Stimulated activated CD4-positive, alpha-beta T cell treated with anti-CD3 and anti-CD28 coated beads, Interleukin-4, amount 100 ng/mL, for 24 hours (primary cell): ENCODE measurements at regions not wholly inside any gene's neighbourhood (a gene's known extent, or its start where the extent isn't known, plus 50 kb on each side); places are given as distances from the start of the nearest gene placed in this dataset.

Experiments
- DNase-seq: peaks from one replicate; pipeline ENCODE4 v3.0.0-alpha.2; 2020

GRCh38 chr1:198865319-198865718 lies 226.5 kb downstream of the PTPRC start:
- no peak for DNase-seq

- DNase-seq: no peak
Measured at GRCh38 chr1:198867182-198867581, 228.3 kb downstream of the PTPRC start.

GRCh38 chr1:198873696-198874230 lies 234.9 kb downstream of the PTPRC start:
- DNase-seq: no peak

GRCh38 chr1:198876371-198876871 lies 237.6 kb downstream of the PTPRC start:
- no peak for DNase-seq

GRCh38 chr1:198878566-198878965 lies 239.7 kb downstream of the PTPRC start:
- no peak for DNase-seq

- DNase-seq: no peak
Measured at GRCh38 chr1:198879711-198880306, 241.0 kb downstream of the PTPRC start.

GRCh38 chr1:198880397-198880796 lies 241.6 kb downstream of the PTPRC start:
- DNase-seq: no peak

- DNase-seq: no peak
Measured at GRCh38 chr1:198880818-198881597, 242.2 kb downstream of the PTPRC start.

GRCh38 chr1:198883184-198883583 lies 244.3 kb downstream of the PTPRC start:
- DNase-seq: no peak

GRCh38 chr1:198887866-198888265 lies 249.0 kb downstream of the PTPRC start:
- DNase-seq: no peak

- no peak for DNase-seq
Measured at GRCh38 chr1:198888379-198888943, 249.6 kb downstream of the PTPRC start.

- DNase-seq: no peak
Measured at GRCh38 chr1:198889101-198889500, 250.3 kb downstream of the PTPRC start.

- no peak for DNase-seq
Measured at GRCh38 chr1:198889749-198890148, 250.9 kb downstream of the PTPRC start.

GRCh38 chr1:198890214-198890930 lies 251.5 kb downstream of the PTPRC start:
- DNase-seq: no peak

GRCh38 chr1:198892065-198892464 lies 253.2 kb downstream of the PTPRC start:
- DNase-seq: no peak

GRCh38 chr1:198893141-198893540 lies 254.3 kb downstream of the PTPRC start:
- no peak for DNase-seq

GRCh38 chr1:198893763-198894444 lies 255.1 kb downstream of the PTPRC start:
- no peak for DNase-seq

GRCh38 chr1:198901266-198901665 lies 262.4 kb downstream of the PTPRC start:
- DNase-seq: no peak

GRCh38 chr1:198902655-198903054 lies 263.8 kb downstream of the PTPRC start:
- DNase-seq: no peak

- no peak for DNase-seq
Measured at GRCh38 chr1:198903203-198903602, 264.4 kb downstream of the PTPRC start.

- no peak for DNase-seq
Measured at GRCh38 chr1:198903621-198904020, 264.8 kb downstream of the PTPRC start.

GRCh38 chr1:198904321-198904720 lies 265.5 kb downstream of the PTPRC start:
- DNase-seq: no peak
